Umbilical cord (tissue), 1 donor: ENCODE measurements at regions not wholly inside any gene's neighbourhood (a gene's known extent, or its start where the extent isn't known, plus 50 kb on each side); places are given as distances from the start of the nearest gene placed in this dataset.
"Not testable (repeated sequence)": the region's sequence is repeated elsewhere in the genome, so short reads cannot be mapped to it uniquely, and the experiment has no call there.

ENCODE experiments used
- DNase-seq: peaks from one replicate; pipeline ENCODE4 v3.0.0-alpha.2; 2015; ENCODE audit warnings: low spot score

- no peak for DNase-seq
Observed at GRCh38 chr11:134880788-134881187, 468.7 kb upstream of the B3GAT1 start.

GRCh38 chr11:134879931-134880330, 467.9 kb upstream of the B3GAT1 start:
- DNase-seq: no peak

DNA sequence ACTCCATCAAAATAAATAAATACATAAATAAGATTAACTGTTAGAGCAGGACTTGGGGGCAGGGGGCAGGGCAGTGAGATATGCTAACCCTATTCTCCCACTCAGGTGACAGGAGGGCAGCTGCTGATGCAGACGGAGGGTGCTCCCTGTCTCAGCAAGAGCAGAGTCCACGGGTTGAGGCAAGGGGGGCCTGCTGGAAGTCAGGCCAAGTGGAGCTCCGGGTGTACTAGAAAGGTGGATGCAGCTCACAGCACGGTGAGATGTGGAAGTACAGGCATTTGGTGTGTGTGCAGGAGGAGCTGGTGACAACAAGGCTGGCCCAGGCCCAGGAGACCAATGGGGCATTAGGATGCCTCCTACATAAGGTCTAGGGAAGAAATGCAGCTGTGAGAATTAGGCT, 467.3 kb upstream of the B3GAT1 start:
- DNase-seq: no peak

GRCh38 chr11:134878785-134879184, 466.7 kb upstream of the B3GAT1 start:
- DNase-seq: no peak

DNA sequence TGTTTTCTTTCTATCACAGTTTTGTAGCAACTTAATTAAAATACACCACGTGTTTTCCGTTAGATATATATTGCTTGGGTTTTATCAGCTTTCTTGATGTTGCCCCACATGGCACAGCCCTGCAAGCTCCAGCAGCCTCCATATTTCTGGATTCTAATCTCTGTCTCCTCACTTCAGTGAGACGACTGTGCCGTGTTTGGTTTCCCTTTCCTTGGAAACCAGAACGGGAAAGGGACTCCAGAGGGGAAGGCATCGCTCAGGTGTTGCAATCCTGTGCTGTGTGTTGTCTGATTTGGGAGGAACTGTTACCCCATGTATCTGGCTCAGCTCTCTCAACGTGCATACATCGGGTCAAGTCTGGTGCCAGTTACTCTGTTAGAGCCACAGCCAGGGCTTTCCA, 464.2 kb upstream of the B3GAT1 start:
- no peak for DNase-seq

DNA sequence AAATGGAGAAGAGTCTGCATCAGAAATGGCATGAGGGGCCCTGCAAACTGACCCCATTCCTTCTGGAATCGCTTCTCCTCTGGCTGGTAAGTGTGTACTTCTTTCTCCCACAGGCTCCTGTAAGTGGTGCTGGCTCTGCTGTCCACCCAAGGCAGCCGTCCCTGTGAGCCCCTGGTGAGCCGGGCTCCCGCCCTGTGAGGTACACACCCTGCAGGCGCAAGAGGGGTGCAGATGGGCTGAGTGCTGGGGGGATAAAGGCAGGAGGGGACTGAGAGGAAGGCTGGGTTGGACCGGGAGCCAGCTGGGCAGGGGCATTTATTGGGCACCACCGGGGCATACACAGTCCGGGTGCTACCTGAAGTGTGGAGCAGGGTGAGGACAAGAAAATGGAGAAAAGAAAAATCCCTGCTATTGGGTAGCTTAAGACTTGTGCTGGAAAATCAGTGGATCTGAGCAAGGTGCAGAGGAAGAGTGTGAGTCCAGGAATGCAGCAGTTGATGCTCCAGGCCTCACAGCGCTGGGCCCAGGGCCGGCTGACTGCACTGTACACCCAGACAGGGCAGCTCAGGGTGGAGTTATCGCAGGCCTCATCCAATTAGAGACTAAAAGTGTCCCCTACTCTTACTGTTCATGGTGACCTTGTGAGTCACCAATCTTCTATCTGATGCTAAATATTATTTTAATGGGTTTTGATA, 455.1 kb upstream of the B3GAT1 start:
- DNase-seq: no peak

- DNase-seq: no peak
Observed at GRCh38 chr11:134866215-134866614, 454.2 kb upstream of the B3GAT1 start.

- DNase-seq: no peak
Observed at GRCh38 chr11:134864968-134865305, 452.9 kb upstream of the B3GAT1 start.

GRCh38 chr11:134864233-134864967, 452.4 kb upstream of the B3GAT1 start:
- no peak for DNase-seq

DNA sequence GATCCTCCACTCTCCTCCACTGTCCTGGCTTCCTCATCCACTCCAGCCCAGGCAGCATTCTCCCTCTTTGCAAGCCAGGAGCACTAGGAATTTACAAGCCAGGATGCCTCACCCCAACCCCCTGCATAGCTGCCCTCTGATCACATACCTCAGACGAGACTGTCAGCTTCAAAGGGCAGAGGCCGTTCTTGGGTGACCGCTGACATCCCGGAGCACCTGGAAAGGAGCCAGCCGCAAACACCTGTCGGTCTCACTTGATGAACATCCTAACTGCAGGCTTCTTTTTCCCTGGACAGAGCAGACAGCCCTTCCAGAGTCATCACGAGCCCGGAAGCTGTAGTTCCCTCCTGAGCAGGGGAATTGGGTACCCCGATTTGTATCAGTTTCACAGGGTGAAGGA, 451.3 kb upstream of the B3GAT1 start:
- no peak for DNase-seq

GRCh38 chr11:134862587-134863195, 450.6 kb upstream of the B3GAT1 start:
- no peak for DNase-seq

DNA sequence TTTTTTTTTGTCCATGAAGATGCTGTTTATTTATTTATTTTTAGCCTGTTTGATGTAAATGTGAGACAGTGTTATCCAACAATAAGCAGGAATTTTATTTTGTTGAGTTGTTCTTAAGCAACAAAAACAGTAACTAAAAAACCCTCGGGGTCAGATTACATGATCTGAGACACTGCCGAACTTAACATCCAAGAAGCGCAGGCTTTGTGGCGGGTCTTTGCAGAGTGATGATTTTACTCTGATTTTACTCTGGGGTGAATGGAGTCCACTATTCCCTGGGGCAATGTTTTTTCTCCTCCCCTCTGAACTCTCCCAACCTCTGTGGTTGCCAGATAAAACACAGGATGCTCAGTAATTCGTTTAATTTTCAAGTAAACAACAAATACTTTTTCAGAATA, 450.1 kb upstream of the B3GAT1 start:
- DNase-seq: no peak

DNA sequence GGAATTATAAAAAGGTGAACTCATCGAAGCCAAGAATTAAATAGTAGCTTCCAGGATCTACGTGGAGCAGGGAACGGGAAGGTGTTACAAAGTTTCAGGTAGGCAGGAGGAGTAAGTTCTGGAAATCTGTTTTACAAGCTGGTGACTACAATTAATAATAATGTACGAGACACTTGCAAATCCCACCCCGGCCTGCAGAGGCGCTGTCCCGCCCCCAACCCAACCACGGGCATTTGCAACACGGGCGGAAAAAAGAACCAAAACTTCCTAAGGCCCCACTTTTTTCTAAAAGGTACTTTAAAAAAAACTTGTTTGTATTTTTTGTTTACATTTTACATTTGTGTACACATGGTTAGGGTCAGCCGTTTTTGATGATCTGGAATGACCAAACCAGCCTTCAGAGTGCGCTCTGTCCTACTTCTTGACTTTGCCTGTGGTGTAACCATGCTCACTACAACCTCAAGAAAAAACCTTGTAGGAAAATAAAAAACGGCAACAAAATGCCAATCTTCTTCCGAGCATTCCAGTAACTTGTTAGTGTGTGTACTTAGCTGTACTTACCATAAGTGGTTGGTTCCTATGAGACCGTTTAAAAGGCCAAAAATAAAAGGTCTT, 449.6 kb upstream of the B3GAT1 start:
- DNase-seq: no peak

DNA sequence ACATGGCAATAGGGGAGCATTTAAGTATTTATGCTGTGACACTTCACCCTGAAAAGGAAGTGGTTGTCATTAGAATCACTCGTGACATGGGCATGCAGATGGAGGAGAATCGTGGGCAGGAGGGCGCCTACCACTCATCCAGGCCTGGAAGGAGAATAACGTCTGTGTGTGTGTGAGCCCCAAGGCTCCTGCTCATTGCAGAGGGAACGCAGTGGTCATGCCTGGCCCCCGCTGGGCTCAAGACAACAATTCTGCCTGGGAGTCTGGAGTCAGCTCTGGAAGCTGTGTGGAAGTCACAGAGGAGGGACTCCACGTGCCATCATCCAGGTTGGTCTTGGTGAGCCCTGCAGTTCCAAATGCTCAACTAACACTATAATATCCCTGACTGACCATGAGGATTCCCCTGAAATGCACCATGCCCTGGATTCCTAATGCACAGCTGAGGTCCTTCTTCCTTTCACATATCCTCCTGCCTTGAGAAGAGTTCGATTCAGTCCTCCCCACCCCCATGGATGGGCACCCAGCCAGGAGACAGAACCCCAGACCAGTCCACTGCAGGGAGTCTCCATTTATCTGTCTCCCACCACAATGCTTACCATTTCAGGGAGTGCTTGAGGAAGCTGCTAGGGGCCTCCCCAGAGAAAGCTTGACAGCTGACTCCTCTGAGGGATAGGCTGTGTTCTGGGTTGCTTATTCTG, 446.9 kb upstream of the B3GAT1 start:
- no peak for DNase-seq

DNA sequence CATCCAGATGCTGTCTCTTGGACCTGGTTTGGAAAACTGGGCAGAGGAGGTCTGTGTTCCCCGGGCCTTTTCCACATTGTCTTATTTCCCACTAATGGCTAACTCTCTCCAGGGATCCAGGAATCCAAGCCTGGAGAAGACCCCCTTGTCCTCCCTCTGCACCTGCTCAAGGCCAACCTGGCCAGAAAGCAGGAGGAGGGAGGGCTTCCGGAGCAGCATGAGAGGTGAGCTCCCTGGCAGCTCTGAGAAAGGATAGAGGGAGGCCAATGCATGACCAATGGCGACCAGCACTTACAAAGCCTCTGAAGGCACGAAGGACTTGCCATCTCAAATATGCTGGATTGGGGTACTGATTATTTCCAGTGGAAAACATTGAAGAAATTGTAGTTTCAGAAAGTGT, 445.0 kb upstream of the B3GAT1 start:
- no peak for DNase-seq

GRCh38 chr11:134856056-134856971, 444.3 kb upstream of the B3GAT1 start:
- DNase-seq: no peak

DNA sequence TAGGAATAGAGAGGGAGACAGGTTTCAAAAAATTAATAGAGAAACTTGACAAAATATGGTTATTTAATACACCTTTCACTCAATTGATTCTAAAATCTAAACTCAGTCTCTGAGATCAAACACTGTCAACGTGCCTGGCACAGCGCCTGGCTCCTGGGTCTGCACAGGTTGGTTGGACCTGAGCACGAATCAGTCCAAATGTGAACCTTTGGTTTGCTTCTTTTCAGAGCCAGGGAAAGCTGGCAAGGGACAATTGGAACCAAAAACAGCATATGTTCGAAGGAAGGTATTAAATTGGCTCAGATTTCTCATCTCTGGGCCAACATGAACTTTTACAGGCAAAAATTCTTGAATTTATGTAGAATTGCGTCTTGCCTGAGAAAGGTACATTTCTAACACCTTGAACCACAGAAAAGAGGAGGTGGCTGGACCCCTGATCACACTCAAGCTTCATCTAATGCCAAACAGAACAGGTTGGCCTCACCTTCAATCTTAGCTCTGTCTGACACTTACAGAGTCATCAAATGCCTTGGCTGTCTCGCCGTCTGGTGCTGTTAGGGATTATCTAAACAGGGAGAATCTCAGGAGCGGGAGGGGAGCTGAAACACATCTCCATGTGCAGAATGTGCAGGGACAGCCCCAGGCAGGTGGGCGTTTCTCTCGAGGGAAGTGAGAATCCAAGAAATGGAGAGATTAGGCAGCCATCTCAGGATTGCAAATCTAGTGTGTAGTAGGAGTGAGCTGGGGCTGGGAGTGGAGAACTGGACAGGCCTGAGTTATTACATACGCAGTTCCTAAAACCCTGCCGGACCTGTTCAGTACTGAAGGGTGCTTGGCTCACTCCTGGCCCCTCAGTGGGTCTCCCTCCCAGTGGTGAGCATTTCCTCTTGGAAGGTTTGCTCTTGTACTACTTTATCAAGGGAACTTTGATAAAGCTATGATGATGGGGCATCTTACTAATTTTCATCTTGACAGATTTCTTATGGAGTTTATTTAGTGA, 442.2 kb upstream of the B3GAT1 start:
- DNase-seq: no peak

DNA sequence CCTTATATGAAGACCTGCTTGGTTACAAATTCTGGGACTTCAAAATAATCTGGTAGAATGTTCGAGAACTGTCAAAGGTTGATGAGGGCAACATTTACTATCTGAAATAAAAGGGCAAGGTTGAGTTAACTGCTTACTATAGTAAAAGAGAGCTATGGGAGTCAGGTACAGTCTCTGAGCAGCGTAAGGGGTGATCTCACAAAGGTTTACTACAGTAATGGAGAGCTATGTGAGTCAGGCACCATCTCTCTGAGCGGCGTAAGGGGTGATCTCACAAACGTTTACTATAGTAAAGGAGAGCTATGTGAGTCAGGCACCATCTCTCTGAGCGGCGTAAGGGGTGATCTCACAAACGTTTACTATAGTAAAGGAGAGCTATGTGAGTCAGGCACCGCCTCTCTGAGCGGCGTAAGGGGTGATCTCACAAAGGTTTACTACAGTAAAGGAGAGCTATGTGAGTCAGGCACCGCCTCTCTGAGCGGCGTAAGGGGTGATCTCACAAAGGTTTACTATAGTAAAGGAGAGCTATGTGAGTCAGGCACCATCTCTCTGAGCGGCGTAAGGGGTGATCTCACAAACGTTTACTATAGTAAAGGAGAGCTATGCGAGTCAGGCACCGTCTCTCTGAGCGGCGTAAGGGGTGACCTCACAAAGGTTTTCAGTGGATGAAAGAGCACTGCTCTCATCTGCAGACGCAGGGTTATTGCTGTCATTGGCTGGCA, 439.6 kb upstream of the B3GAT1 start:
- not testable (repeated sequence) for DNase-seq

DNA sequence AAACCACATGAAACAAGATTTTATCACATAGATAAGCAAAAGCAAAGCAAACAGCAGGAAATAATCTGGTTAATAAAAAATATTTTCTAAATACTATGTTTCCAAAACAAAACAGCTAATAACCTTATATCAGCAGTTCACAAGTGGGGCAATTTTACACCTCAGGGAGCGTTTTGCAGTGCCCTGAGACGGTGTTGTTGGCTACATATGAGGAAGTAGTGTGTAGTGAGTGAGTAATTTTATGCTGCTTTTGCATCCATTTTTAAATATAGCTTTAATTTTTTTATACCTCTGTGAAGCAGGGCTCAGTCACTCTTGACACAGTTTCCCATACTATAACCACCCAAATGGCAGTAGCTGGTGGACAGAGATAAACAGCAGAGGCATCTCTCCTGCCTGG, 438.5 kb upstream of the B3GAT1 start:
- DNase-seq: no peak
